HCT116 (cell line): ENCODE measurements at regions not wholly inside any gene's neighbourhood (a gene's known extent, or its start where the extent isn't known, plus 50 kb on each side); places are given as distances from the start of the nearest gene placed in this dataset.

Source experiments
- CEBPB ChIP-seq: IDR thresholded peaks from 2 replicates; pipeline ENCODE4 v1.6.1; 2012; ENCODE audit warnings: low read depth
- EZH2 ChIP-seq: fragments of 200-600 bp; sonication (generic); IDR thresholded peaks from 2 replicates; pipeline ENCODE4 v1.6.1; 2017; ENCODE audit warnings: antibody characterized with exemption, mixed run types
- POLR2A ChIP-seq: IDR thresholded peaks from 2 replicates; pipeline ENCODE4 v1.7.0; 2011; ENCODE audit warnings: borderline replicate concordance; ENCODE audit not compliant: insufficient read depth, insufficient read length; ENCODE audit errors: extremely low read depth
- POLR2AphosphoS5 ChIP-seq: IDR thresholded peaks from 2 replicates; pipeline ENCODE4 v1.6.1; 2011; ENCODE audit warnings: mild to moderate bottlenecking, low read depth, low read length, moderate library complexity
- RAD21 ChIP-seq: IDR thresholded peaks from 2 replicates; pipeline ENCODE4 v1.6.1; 2012; ENCODE audit warnings: low read depth, mild to moderate bottlenecking
- SIN3A ChIP-seq: IDR thresholded peaks from 2 replicates; pipeline ENCODE4 v1.6.1; 2012; ENCODE audit warnings: low read depth
- YY1 ChIP-seq: IDR thresholded peaks from 2 replicates; pipeline ENCODE4 v1.6.1; 2011; ENCODE audit warnings: low read length, low read depth, moderate library complexity, mild to moderate bottlenecking; ENCODE audit not compliant: insufficient replicate concordance; ENCODE audit errors: extremely low read depth
- TF ChIP-seq, protein P1 (sequence below), 3 experiments: fragments of 200-600 bp in 1 of 3; sonication (generic) in 1 of 3; IDR thresholded peaks in 2 of 3; conservative IDR thresholded peaks in 1 of 3; 2 replicates each; pipeline ENCODE4 v1.5.1; 2012 to 2017; ENCODE audit warnings: low read depth in 2 of 3, low read length in 2 of 3, antibody characterized with exemption in 1 of 3, borderline replicate concordance in 1 of 3, control low read depth in 1 of 3, mild to moderate bottlenecking in 1 of 3, mixed read lengths in 1 of 3, mixed run types in 1 of 3, moderate library complexity in 1 of 3; ENCODE audit not compliant: insufficient read depth in 1 of 3
- TF ChIP-seq, protein P2 (sequence below): IDR thresholded peaks from 2 replicates; pipeline ENCODE4 v1.6.1; 2012

DNA sequence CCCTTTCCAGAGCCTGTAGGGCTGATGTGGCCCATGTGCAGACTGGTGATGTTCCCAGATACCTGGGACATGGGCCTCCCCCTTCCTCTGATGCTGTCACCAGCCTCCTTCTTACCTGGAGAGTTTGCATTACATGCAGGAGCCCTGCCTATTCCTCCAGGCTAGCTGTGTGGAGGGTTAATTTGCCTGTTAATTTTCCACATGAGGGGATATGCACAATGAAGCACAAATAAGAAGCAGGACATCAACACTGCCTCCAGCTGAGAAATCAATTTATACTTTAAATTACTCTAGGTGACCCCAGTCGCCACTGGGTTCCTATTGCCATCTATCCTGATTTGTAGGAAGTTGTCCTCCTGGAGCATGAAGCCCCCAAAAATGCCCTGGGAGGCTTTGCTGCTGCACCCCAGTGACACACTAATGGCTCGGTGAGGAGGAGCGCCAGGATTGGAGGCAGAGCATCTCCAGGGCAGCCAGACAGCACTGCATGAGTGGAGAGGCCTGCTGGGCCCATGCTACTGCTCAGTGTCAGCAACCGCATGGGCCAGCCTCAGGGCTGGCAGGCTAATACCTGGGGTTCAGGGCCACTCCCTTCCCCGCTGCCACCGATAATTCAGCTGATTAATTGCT lies 101.6 kb upstream of the USP47 start:
- TF ChIP-seq RAD21: no peak
- TF ChIP-seq, protein P1, sequence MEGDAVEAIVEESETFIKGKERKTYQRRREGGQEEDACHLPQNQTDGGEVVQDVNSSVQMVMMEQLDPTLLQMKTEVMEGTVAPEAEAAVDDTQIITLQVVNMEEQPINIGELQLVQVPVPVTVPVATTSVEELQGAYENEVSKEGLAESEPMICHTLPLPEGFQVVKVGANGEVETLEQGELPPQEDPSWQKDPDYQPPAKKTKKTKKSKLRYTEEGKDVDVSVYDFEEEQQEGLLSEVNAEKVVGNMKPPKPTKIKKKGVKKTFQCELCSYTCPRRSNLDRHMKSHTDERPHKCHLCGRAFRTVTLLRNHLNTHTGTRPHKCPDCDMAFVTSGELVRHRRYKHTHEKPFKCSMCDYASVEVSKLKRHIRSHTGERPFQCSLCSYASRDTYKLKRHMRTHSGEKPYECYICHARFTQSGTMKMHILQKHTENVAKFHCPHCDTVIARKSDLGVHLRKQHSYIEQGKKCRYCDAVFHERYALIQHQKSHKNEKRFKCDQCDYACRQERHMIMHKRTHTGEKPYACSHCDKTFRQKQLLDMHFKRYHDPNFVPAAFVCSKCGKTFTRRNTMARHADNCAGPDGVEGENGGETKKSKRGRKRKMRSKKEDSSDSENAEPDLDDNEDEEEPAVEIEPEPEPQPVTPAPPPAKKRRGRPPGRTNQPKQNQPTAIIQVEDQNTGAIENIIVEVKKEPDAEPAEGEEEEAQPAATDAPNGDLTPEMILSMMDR (IDR thresholded peaks at IDR 0.05 in 2 of 3, conservative IDR thresholded peaks at IDR 0.05 in 1 of 3; ENCODE audit: borderline replicate concordance in 1 of 3, insufficient read depth in 1 of 3, low read depth in 2 of 3, low read length in 2 of 3): no peak
- no peak for TF ChIP-seq POLR2A
- TF ChIP-seq SIN3A: no peak
- TF ChIP-seq CEBPB: no peak
- TF ChIP-seq, protein P2, sequence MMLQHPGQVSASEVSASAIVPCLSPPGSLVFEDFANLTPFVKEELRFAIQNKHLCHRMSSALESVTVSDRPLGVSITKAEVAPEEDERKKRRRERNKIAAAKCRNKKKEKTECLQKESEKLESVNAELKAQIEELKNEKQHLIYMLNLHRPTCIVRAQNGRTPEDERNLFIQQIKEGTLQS: no peak
- TF ChIP-seq YY1: no peak
- TF ChIP-seq EZH2: no peak
- no peak for TF ChIP-seq POLR2AphosphoS5
